Type B pancreatic cell (in vitro differentiated cells): ENCODE measurements at regions not wholly inside any gene's neighbourhood (a gene's known extent, or its start where the extent isn't known, plus 50 kb on each side); places are given as distances from the start of the nearest gene placed in this dataset.

Experiments
- DNase-seq: peaks from one replicate; pipeline ENCODE4 v3.0.0; 2021; ENCODE audit warnings: mixed read lengths; ENCODE audit not compliant: unreplicated experiment; ENCODE audit errors: extremely low spot score
- H3K27ac Mint-ChIP-seq: 2 replicates; pipeline ENCODE4 v1.8.0; 2021; ENCODE audit warnings: mild to moderate bottlenecking, mixed read lengths
- H3K27me3 Mint-ChIP-seq: 2 replicates; pipeline ENCODE4 v1.8.0; 2021; ENCODE audit warnings: mixed read lengths
- H3K36me3 Mint-ChIP-seq: 2 replicates; pipeline ENCODE4 v1.8.0; 2021; ENCODE audit warnings: mixed read lengths
- H3K4me1 Mint-ChIP-seq: one replicate; pipeline ENCODE4 v1.8.0; 2021; ENCODE audit warnings: mixed read lengths; ENCODE audit not compliant: unreplicated experiment
- H3K4me3 Mint-ChIP-seq: 2 replicates; pipeline ENCODE4 v1.8.0; 2021; ENCODE audit warnings: mild to moderate bottlenecking, mixed read lengths
- H3K9me3 Mint-ChIP-seq: 2 replicates; pipeline ENCODE4 v1.8.0; 2021; ENCODE audit warnings: mixed read lengths
- CTCF ChIP-seq: fragments of 200-600 bp; sonication (generic); conservative IDR thresholded peaks from 2 replicates; pipeline ENCODE4 v1.5.0; 2021; ENCODE audit warnings: antibody characterized with exemption, mild to moderate bottlenecking

- no peaks in the 10 kb centered on the region for H3K27me3 Mint-ChIP-seq
- peaks cover 3% of the 10 kb centered on the region for H3K4me1 Mint-ChIP-seq
- H3K36me3 Mint-ChIP-seq: no peaks in the 10 kb centered on the region
- H3K9me3 Mint-ChIP-seq: peaks cover 4% of the 10 kb centered on the region
- no peak for TF ChIP-seq CTCF
- no peak overlapping the region for H3K27ac Mint-ChIP-seq
- no peak overlapping the region for H3K4me3 Mint-ChIP-seq
- DNase-seq: no peak
Measured at GRCh38 chr4:127000110-127000509, 632.6 kb upstream of the INTU start.

- Mint-ChIP-seq H3K36me3 (no peaks in the 10 kb centered on the region), H3K27me3 (no peaks in the 10 kb centered on the region), H3K9me3 (peaks cover 4% of the 10 kb centered on the region), H3K4me1 (peaks cover 3% of the 10 kb centered on the region), H3K27ac (no peak overlapping the region), H3K4me3 (no peak overlapping the region)
- no peak for TF ChIP-seq CTCF
- no peak for DNase-seq
Measured at GRCh38 chr4:127000846-127001245, 631.9 kb upstream of the INTU start.

DNA sequence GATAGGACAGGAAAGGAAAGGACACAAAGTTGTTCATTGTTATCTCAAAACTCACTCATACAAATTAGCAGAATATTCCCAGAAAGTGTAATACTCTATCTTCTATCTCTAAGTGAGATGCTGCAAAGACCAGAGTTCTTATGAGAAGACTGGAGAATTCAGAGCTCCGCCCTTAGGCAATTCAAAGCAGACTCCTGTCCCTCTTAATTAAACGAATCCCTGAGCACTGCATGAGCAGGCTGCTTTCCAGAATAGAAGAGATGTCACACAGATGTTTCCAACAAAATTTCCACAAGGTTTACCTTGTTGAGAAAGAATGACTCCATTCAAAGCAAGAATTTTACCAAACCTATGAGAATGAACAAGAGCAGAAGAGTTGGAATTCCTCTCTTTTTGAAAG is 630.8 kb upstream of the INTU start:
- no peak overlapping the region for H3K4me3 Mint-ChIP-seq
- no peaks in the 10 kb centered on the region for H3K36me3 Mint-ChIP-seq
- peaks cover 4% of the 10 kb centered on the region for H3K9me3 Mint-ChIP-seq
- peaks cover 3% of the 10 kb centered on the region for H3K4me1 Mint-ChIP-seq
- H3K27ac Mint-ChIP-seq: no peak overlapping the region
- H3K27me3 Mint-ChIP-seq: no peaks in the 10 kb centered on the region
- no peak for DNase-seq
- no peak for TF ChIP-seq CTCF

DNA sequence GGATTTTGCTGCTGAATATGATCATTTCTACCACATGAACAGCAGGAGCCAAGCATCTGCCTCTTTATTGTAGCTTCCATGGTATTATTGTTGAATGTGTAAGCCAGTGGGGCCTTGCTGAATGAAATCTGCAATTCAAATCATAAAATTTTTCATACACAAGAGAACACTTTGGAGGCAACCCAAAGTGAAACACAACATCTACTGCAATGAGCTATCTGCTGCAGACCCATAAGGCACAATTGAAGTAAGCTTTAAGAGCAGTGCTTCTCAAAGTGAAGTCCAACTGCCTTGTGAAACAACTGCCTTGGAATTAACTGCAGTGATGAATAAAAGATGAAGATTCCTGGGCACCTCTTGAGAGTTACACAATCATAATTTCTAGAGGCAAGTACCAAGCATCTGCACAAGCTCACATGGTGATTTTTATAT is 626.3 kb upstream of the INTU start:
- DNase-seq: no peak
- H3K27me3 Mint-ChIP-seq: no peaks in the 10 kb centered on the region
- no peaks in the 10 kb centered on the region for H3K36me3 Mint-ChIP-seq
- no peak for TF ChIP-seq CTCF
- peaks cover 3% of the 10 kb centered on the region for H3K4me1 Mint-ChIP-seq
- H3K9me3 Mint-ChIP-seq: no peaks in the 10 kb centered on the region
- H3K4me3 Mint-ChIP-seq: no peak overlapping the region
- H3K27ac Mint-ChIP-seq: no peak overlapping the region

DNA sequence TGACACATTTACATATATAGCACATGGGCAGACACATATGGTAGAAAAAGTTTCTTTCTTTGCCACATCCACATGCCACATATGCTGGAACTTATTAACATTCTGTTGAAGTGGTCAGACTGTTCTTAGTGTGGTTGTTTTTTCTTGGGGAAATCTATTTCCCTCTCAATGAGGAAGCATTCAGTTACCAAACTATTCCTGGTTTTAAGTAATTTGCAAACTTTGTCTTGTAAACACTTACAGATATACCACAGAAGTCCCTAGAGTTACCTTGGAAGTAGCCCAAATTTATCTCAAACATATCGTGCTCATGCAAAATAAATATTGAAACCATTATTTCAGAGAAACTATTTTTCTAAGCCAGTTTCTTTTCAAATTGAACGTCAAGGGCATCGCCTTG is 625.5 kb upstream of the INTU start:
- no peak for DNase-seq
- no peak overlapping the region for H3K4me3 Mint-ChIP-seq
- H3K9me3 Mint-ChIP-seq: no peaks in the 10 kb centered on the region
- H3K27ac Mint-ChIP-seq: no peak overlapping the region
- no peaks in the 10 kb centered on the region for H3K4me1 Mint-ChIP-seq
- TF ChIP-seq CTCF: no peak
- H3K27me3 Mint-ChIP-seq: no peaks in the 10 kb centered on the region
- H3K36me3 Mint-ChIP-seq: no peaks in the 10 kb centered on the region

DNA sequence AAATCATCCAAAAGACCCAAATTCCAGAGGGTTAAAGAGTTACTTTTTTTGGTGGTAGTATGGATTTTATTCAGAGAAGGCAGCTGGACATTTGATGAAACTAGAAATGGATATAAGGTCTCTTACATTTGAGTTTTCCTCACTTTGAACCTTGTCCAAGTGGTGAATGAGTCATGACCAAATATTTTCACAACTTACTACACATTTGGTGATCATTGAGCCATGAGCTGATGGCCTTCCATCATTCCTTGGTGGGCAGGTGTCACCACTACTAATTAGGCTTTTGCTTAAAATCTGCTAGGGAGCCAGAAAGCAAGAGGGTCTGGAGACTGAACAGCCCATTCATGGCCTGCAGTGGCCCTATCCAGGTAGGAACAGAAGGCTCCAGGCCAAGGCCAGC is 620.2 kb upstream of the INTU start:
- Mint-ChIP-seq H3K4me3 (no peak overlapping the region), H3K36me3 (no peaks in the 10 kb centered on the region), H3K27ac (no peak overlapping the region), H3K9me3 (no peaks in the 10 kb centered on the region), H3K27me3 (no peaks in the 10 kb centered on the region), H3K4me1 (peaks cover 4% of the 10 kb centered on the region)
- TF ChIP-seq CTCF: no peak
- DNase-seq: no peak
